Mesenchymal stem cell (in vitro differentiated cells and primary cell): ENCODE measurements at regions not wholly inside any gene's neighbourhood (a gene's known extent, or its start where the extent isn't known, plus 50 kb on each side); places are given as distances from the start of the nearest gene placed in this dataset.
"Not testable (repeated sequence)": the region's sequence is repeated elsewhere in the genome, so short reads cannot be mapped to it uniquely, and the experiment has no call there.

Source experiments
- DNase-seq: peaks from one replicate; pipeline ENCODE4 v3.0.0-alpha.2; 2013
- H2AFZ ChIP-seq: one replicate; pipeline ENCODE4 v1.6.1; 2013; ENCODE audit warnings: low read depth, mild to moderate bottlenecking, control low read depth, inconsistent platforms, low read length, moderate library complexity
- H2AK5ac ChIP-seq: 2 replicates; pipeline ENCODE4 v1.6.1; 2013; ENCODE audit warnings: low read length, moderate library complexity, mild to moderate bottlenecking, inconsistent platforms; ENCODE audit not compliant: severe bottlenecking
- H2BK120ac ChIP-seq: one replicate; pipeline ENCODE4 v1.6.1; 2013; ENCODE audit warnings: low read depth, mild to moderate bottlenecking, inconsistent platforms, low read length, moderate library complexity
- H2BK12ac ChIP-seq, 2 experiments: one replicate each; pipeline ENCODE4 v1.6.1; 2013; ENCODE audit warnings: inconsistent platforms in 2 of 2, low read length in 2 of 2, mild to moderate bottlenecking in 2 of 2, moderate library complexity in 2 of 2, control low read depth in 1 of 2
- H2BK15ac ChIP-seq: one replicate; pipeline ENCODE4 v1.6.1; 2013; ENCODE audit warnings: mild to moderate bottlenecking, low read depth, inconsistent platforms; ENCODE audit not compliant: poor library complexity, severe bottlenecking
- H2BK5ac ChIP-seq: 2 replicates; pipeline ENCODE4 v1.6.1; 2013; ENCODE audit warnings: low read depth, mild to moderate bottlenecking, low read length, control low read depth, inconsistent platforms; ENCODE audit not compliant: poor library complexity, severe bottlenecking
- H3K14ac ChIP-seq, 2 experiments: one replicate each; pipeline ENCODE4 v1.6.1; 2013; ENCODE audit warnings: inconsistent platforms in 2 of 2, low read length in 2 of 2, control low read depth in 1 of 2, mild to moderate bottlenecking in 1 of 2, moderate library complexity in 1 of 2
- H3K18ac ChIP-seq, 2 experiments: one replicate each; pipeline ENCODE4 v1.6.1; 2013; ENCODE audit warnings: inconsistent platforms in 2 of 2, low read length in 2 of 2, control low read depth in 1 of 2, low read depth in 1 of 2, mild to moderate bottlenecking in 1 of 2
- H3K23ac ChIP-seq, 2 experiments: one replicate each; pipeline ENCODE4 v1.6.1; 2013; ENCODE audit warnings: inconsistent platforms in 2 of 2, low read length in 2 of 2, mild to moderate bottlenecking in 2 of 2, moderate library complexity in 2 of 2, control low read depth in 1 of 2
- H3K27ac ChIP-seq: 2 replicates; pipeline ENCODE4 v1.5.1; 2013; ENCODE audit warnings: mild to moderate bottlenecking, moderate library complexity, low read length, control low read depth, inconsistent platforms; ENCODE audit not compliant: poor library complexity, severe bottlenecking
- H3K27me3 ChIP-seq, 2 experiments: 2 replicates each; pipeline versions ENCODE4 v1.6.1 to v1.7.0; 2013; ENCODE audit warnings: low read length in 2 of 2, mild to moderate bottlenecking in 2 of 2, moderate library complexity in 2 of 2, control low read depth in 1 of 2, inconsistent platforms in 1 of 2; ENCODE audit not compliant: control insufficient read depth in 1 of 2, insufficient read depth in 1 of 2
- H3K36me3 ChIP-seq, 2 experiments: 2 replicates each; pipeline versions ENCODE4 v1.6.1 to v1.7.0; 2013; ENCODE audit warnings: low read length in 2 of 2, control low read depth in 1 of 2, inconsistent platforms in 1 of 2, low read depth in 1 of 2, mild to moderate bottlenecking in 1 of 2; ENCODE audit not compliant: insufficient read depth in 2 of 2, control insufficient read depth in 1 of 2
- H3K4ac ChIP-seq, 2 experiments: one replicate each; pipeline ENCODE4 v1.6.1; 2013; ENCODE audit warnings: inconsistent platforms in 2 of 2, low read length in 2 of 2, mild to moderate bottlenecking in 2 of 2, moderate library complexity in 2 of 2, control low read depth in 1 of 2, low read depth in 1 of 2
- H3K4me1 ChIP-seq: 2 replicates; pipeline ENCODE4 v1.6.1; 2013; ENCODE audit warnings: low read depth, low read length, control low read depth; ENCODE audit not compliant: control insufficient read depth, insufficient read depth
- H3K4me2 ChIP-seq: 2 replicates; pipeline ENCODE4 v1.6.1; 2013; ENCODE audit warnings: low read length, mild to moderate bottlenecking, inconsistent platforms; ENCODE audit not compliant: poor library complexity, severe bottlenecking
- H3K4me3 ChIP-seq, 2 experiments: 2 replicates each; pipeline versions ENCODE4 v1.5.1 to v1.7.0; 2013; ENCODE audit warnings: low read length in 2 of 2, mild to moderate bottlenecking in 2 of 2, control low read depth in 1 of 2, low read depth in 1 of 2; ENCODE audit not compliant: insufficient read depth in 1 of 2
- H3K79me1 ChIP-seq: replicated peaks from 2 replicates; pipeline ENCODE4 v1.6.1; 2013; ENCODE audit warnings: mild to moderate bottlenecking, control low read depth, low read length, inconsistent platforms; ENCODE audit not compliant: poor library complexity, severe bottlenecking
- H3K9ac ChIP-seq: 2 replicates; pipeline ENCODE4 v1.7.0; 2013; ENCODE audit warnings: mild to moderate bottlenecking, low read length, moderate library complexity
- H3K9me3 ChIP-seq: 2 replicates; pipeline ENCODE4 v1.7.0; 2013; ENCODE audit warnings: mild to moderate bottlenecking, low read length; ENCODE audit not compliant: control insufficient read depth
- H4K8ac ChIP-seq: one replicate; pipeline ENCODE4 v1.6.1; 2013; ENCODE audit warnings: inconsistent platforms, mild to moderate bottlenecking, low read length, moderate library complexity
- H4K91ac ChIP-seq: one replicate; pipeline ENCODE4 v1.6.1; 2013; ENCODE audit warnings: mild to moderate bottlenecking, low read length, inconsistent platforms
- WGBS: methylation state at CpG from one replicate; pipeline ENCODE4 v1.1.7; 2013; ENCODE audit warnings: mixed read lengths; 5-methylcytosine and 5-hydroxymethylcytosine counted together

GRCh38 chr19:28134311-28134710, 1078.6 kb downstream of the UQCRFS1 start:
- Histone ChIP-seq H3K4me3 (no peak overlapping the region), H4K91ac (no peak overlapping the region), H3K9ac (no peak overlapping the region), H3K4me1 (peaks cover 5% of the 10 kb centered on the region), H3K4ac (no peak overlapping the region), H3K18ac (no peak overlapping the region), H3K27me3 (peaks cover 0 to 7% of the 10 kb centered on the region in 2 experiments), H2AFZ (no peak overlapping the region), H2BK12ac (no peak overlapping the region), H3K23ac (no peak overlapping the region), H2AK5ac (peak overlapping the region; percentile 61), H3K27ac (no peak overlapping the region), H3K36me3 (no peaks in the 10 kb centered on the region), H3K14ac (no peak overlapping the region), H2BK5ac (no peak overlapping the region), H2BK15ac (no peak overlapping the region), H3K9me3 (no peaks in the 10 kb centered on the region), H3K4me2 (no peak overlapping the region), H2BK120ac (no peak overlapping the region), H3K79me1 (no peaks in the 10 kb centered on the region), H4K8ac (no peak overlapping the region)
- DNase-seq: no peak
- WGBS: 68% methylated on average over 3 of the region's 3 CpGs

- not testable (repeated sequence) for H4K8ac ChIP-seq, H3K18ac ChIP-seq
These were observed 1082.1 kb downstream of the UQCRFS1 start for GRCh38 chr19:28130881-28131280.

DNA sequence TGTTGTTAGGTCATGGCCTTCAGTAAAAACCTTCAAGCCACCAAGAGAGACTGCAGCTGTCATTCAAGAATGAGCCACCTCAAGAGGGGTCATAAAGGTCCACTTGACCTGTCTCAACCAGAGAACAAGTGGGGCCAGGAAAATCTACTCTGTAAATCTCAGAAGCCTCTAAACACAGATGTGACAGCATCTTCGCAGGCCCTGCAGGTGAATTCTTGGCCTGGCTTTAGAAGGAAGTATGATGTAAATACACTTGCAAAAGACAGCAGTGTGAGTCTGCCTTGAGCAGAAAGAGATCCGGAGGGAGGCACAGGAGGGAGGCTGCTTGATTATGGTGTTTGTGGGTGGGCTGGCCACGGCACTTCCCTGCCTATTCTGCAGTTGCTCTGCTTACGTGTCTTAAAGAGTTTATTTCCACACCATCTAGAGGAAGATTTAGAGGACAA, 1082.9 kb downstream of the UQCRFS1 start:
- Histone ChIP-seq H3K9me3 (no peaks in the 10 kb centered on the region), H2BK12ac (no peak overlapping the region), H3K18ac (no peak overlapping the region), H3K4me2 (no peak overlapping the region), H2AK5ac (no peak overlapping the region), H3K79me1 (no peaks in the 10 kb centered on the region), H2BK15ac (no peak overlapping the region), H2AFZ (no peak overlapping the region), H3K9ac (no peak overlapping the region), H4K8ac (no peak overlapping the region), H3K27ac (peak overlapping the region; percentile 44), H3K4me3 (no peak overlapping the region), H3K36me3 (no peaks in the 10 kb centered on the region), H3K4me1 (peaks cover 7% of the 10 kb centered on the region), H3K14ac (no peak overlapping the region), H2BK5ac (no peak overlapping the region), H2BK120ac (no peak overlapping the region), H3K23ac (no peak overlapping the region), H4K91ac (no peak overlapping the region), H3K4ac (no peak overlapping the region), H3K27me3 (peaks cover 0 to 8% of the 10 kb centered on the region in 2 experiments)
- DNase-seq: no peak
- WGBS: 53% methylated on average over 3 of the region's 4 CpGs

More at GRCh38 chr19:28130881-28131280, 1082.1 kb downstream of the UQCRFS1 start:
- not testable (repeated sequence) for H2BK15ac ChIP-seq, H2AK5ac ChIP-seq, H3K4me2 ChIP-seq, H3K4me3 ChIP-seq, H2BK12ac ChIP-seq, H3K14ac ChIP-seq, H3K79me1 ChIP-seq, H2BK5ac ChIP-seq, H3K4me1 ChIP-seq, H3K27ac ChIP-seq, H3K27me3 ChIP-seq, H2BK120ac ChIP-seq, H3K9me3 ChIP-seq, H3K23ac ChIP-seq, H3K9ac ChIP-seq, H3K36me3 ChIP-seq, H2AFZ ChIP-seq, H3K4ac ChIP-seq, H4K91ac ChIP-seq, DNase-seq
- WGBS: 59% methylated on average over 6 of the region's 8 CpGs

DNA sequence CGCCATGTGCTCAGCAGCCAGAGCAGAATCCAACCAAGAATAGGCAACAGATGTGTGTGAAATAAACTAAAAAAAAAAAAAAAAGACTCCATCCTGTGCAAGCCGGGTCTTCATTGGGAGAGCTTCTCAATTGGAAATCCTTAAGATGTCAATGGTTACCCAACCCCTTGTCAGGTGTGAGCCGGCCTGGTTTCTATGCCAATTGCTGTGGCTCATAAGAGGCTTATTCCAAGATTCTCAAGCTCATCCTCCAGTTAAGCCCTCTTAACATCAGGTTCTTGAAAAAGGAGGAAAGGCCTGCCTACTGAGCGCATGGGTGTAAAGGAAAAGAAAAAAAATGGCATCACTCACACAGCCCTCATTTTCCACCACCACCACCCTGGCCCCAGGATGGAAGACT, 1084.6 kb downstream of the UQCRFS1 start:
- no peak overlapping the region for H3K9ac ChIP-seq
- no peak overlapping the region for H2AFZ ChIP-seq
- no peaks in the 10 kb centered on the region for H3K36me3 ChIP-seq
- no peak overlapping the region for H3K14ac ChIP-seq
- H3K23ac ChIP-seq: no peak overlapping the region
- H4K8ac ChIP-seq: no peak overlapping the region
- no peak overlapping the region for H3K4ac ChIP-seq
- no peak overlapping the region for H2BK15ac ChIP-seq
- no peak overlapping the region for H2BK5ac ChIP-seq
- DNase-seq: no peak
- H3K9me3 ChIP-seq: no peaks in the 10 kb centered on the region
- no peak overlapping the region for H2BK12ac ChIP-seq
- peaks cover 7% of the 10 kb centered on the region for H3K4me1 ChIP-seq
- no peak overlapping the region for H3K18ac ChIP-seq
- peak overlapping the region; percentile 77 for H2AK5ac ChIP-seq
- no peaks in the 10 kb centered on the region for H3K79me1 ChIP-seq
- H3K4me2 ChIP-seq: no peak overlapping the region
- 71% methylated on average over 3 of the region's 4 CpGs for WGBS
- H3K27ac ChIP-seq: no peak overlapping the region
- no peak overlapping the region for H2BK120ac ChIP-seq
- no peak overlapping the region for H4K91ac ChIP-seq
- H3K27me3 ChIP-seq: peaks cover 0 to 7% of the 10 kb centered on the region in 2 experiments
- no peak overlapping the region for H3K4me3 ChIP-seq
